Esophagus muscularis mucosa (tissue), 4 donors: ENCODE measurements at regions not wholly inside any gene's neighbourhood (a gene's known extent, or its start where the extent isn't known, plus 50 kb on each side); places are given as distances from the start of the nearest gene placed in this dataset.

Source experiments
- DNase-seq: peaks from one replicate; pipeline ENCODE4 v3.0.0-alpha.2; 2017; ENCODE audit errors: extremely low spot score
- H3K27ac ChIP-seq, 4 donors: fragments of 200-600 bp; sonication (generic); replicated peaks in 1 of 4; 1 replicate in 3 of 4; 2 replicates in 1 of 4; pipeline ENCODE4 v1.5.1; 2016 to 2019; ENCODE audit warnings: mild to moderate bottlenecking in 1 of 4
- H3K27me3 ChIP-seq, 4 donors: fragments of 200-600 bp; sonication (generic); one replicate each; pipeline versions ENCODE4 v1.5.1 to v1.6.0; 2016 to 2019
- H3K36me3 ChIP-seq, 4 donors: fragments of 200-600 bp; sonication (generic); one replicate each; pipeline ENCODE4 v1.5.1; 2016 to 2019
- H3K4me1 ChIP-seq, 4 donors: fragments of 200-600 bp; sonication (generic); one replicate each; pipeline ENCODE4 v1.5.1; 2016 to 2019
- H3K4me3 ChIP-seq, 4 donors: fragments of 200-600 bp; sonication (generic); 1 replicate in 2 of 4; 2 replicates in 2 of 4; pipeline ENCODE4 v1.5.1; 2016 to 2019; ENCODE audit warnings: mild to moderate bottlenecking in 4 of 4, moderate library complexity in 1 of 4
- H3K9me3 ChIP-seq, 4 donors: fragments of 200-600 bp; sonication (generic); 1 replicate in 3 of 4; 2 replicates in 1 of 4; pipeline ENCODE4 v1.5.1; 2016 to 2019
- EP300 ChIP-seq: sonication (generic); formaldehyde crosslinking; IDR thresholded peaks from one replicate; pipeline ENCODE4 v1.6.1; 2017; ENCODE audit warnings: antibody characterized with exemption
- POLR2A ChIP-seq: fragments of 450-650 bp; IDR thresholded peaks from one replicate; pipeline ENCODE4 v1.6.1; 2017; ENCODE audit warnings: antibody characterized with exemption, moderate library complexity, mild to moderate bottlenecking, low read depth
- POLR2AphosphoS5 ChIP-seq, 2 donors: sonication (generic); formaldehyde crosslinking; IDR thresholded peaks; one replicate each; pipeline ENCODE4 v1.6.1; 2017; ENCODE audit warnings: antibody characterized with exemption in 2 of 2
- WGBS: methylation state at CpG from one replicate; pipeline ENCODE4 v1.1.5; 2018; 5-methylcytosine and 5-hydroxymethylcytosine counted together
- intact Hi-C: fragments of 100-400 bp; cut with DNase I; formaldehyde crosslinking; loops from one replicate; pipeline ENCODE4 v1.15.1; 2023
- TF ChIP-seq, protein P1 (sequence below), 3 experiments: fragments of 200-600 bp in 2 of 3; fragments of 450-650 bp in 1 of 3; sonication (generic) in 2 of 3; IDR thresholded peaks; one replicate each; pipeline ENCODE4 v1.5.1; 2017 to 2019; ENCODE audit warnings: antibody characterized with exemption in 3 of 3, mild to moderate bottlenecking in 2 of 3, moderate library complexity in 1 of 3

DNA sequence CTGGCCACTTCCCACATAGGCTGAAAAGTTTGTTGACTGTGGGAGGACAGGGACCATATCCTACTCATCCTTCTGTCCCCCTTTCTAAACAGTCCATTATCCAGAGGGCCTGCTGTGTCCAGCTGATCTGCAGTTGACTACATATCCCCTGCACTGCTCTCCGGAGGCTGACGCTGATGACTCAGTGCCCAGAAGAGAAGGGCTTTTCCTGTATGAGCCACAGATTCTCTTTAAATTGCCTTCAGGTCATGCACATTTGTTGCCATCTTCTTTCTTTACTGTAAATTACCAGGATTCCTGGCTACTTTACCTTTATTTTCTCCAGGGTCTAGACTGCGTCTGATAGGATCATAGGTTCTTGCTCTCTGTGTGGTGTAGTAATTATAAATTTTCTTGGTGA lies 125.2 kb downstream of the LACC1 start:
- peak; percentile 21 for DNase-seq
- Histone ChIP-seq H3K27me3 (no peaks in the 10 kb centered on the region), H3K36me3 (no peaks in the 10 kb centered on the region), H3K27ac (no peak overlapping the region), H3K4me1 (peaks cover 0 to 15% (median 14%) of the 10 kb centered on the region in 4 donors), H3K4me3 (no peak overlapping the region), H3K9me3 (peaks cover 0 to 8% (median 2%) of the 10 kb centered on the region in 4 donors)
- intact Hi-C loops, result no loop called here
- no peak for TF ChIP-seq EP300
- WGBS, result 74% methylated on average over 3 of the region's 3 CpGs

DNA sequence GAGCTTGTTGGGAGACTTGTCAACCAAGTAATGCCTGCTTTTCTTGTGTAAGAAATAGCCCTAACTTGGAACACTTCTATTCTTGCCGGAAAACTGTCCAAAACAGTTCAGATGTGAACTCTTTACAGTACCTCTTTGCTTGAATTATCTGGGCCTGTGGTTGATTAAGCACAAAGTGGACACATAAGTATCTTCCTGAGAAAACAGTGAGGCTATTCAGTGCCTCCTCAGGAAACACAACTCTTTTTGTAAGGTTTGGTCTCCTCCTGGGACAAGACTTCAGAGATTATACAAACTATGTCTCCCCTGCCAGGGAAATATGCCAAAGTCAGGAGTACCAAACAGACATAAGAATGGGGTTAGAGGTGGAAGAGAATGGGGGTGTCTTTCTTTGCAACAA lies 127.7 kb downstream of the LACC1 start:
- TF ChIP-seq, protein P1, sequence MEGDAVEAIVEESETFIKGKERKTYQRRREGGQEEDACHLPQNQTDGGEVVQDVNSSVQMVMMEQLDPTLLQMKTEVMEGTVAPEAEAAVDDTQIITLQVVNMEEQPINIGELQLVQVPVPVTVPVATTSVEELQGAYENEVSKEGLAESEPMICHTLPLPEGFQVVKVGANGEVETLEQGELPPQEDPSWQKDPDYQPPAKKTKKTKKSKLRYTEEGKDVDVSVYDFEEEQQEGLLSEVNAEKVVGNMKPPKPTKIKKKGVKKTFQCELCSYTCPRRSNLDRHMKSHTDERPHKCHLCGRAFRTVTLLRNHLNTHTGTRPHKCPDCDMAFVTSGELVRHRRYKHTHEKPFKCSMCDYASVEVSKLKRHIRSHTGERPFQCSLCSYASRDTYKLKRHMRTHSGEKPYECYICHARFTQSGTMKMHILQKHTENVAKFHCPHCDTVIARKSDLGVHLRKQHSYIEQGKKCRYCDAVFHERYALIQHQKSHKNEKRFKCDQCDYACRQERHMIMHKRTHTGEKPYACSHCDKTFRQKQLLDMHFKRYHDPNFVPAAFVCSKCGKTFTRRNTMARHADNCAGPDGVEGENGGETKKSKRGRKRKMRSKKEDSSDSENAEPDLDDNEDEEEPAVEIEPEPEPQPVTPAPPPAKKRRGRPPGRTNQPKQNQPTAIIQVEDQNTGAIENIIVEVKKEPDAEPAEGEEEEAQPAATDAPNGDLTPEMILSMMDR (IDR thresholded peaks at IDR 0.05), result no peak
- TF ChIP-seq POLR2A (no peak), EP300 (no peak), POLR2AphosphoS5 (IDR thresholded peaks at IDR 0.05) (no peak)
- no peaks in the 10 kb centered on the region for H3K36me3 ChIP-seq

DNA sequence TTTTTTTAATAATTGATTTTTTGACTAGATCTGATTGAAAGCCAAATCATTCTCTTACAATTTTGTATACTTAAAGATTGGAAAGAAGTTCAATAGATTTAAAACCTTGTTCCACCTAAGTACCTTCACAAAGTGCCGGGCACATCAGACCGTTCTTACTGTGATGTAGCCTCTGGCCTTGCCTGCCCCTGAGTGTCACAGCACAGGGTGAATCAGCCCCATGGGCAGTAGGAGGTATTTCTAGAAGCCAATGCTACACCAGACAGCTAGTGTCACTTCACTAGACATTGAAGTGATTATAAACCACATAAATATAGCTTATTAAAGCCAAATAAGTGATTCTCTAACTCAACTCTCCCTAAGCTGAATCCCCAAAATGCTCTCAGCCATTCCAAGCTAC lies 131.3 kb downstream of the LACC1 start:
- Histone ChIP-seq H3K27ac (no peak overlapping the region), H3K4me1 (peaks cover 18 to 40% (median 34%) of the 10 kb centered on the region in 4 donors), H3K27me3 (no peaks in the 10 kb centered on the region), H3K36me3 (no peaks in the 10 kb centered on the region), H3K9me3 (peaks cover 0 to 8% (median 2%) of the 10 kb centered on the region in 4 donors), H3K4me3 (no peak overlapping the region)
- 100% methylated on average over 2 of the region's 2 CpGs for WGBS
- no peak for TF ChIP-seq POLR2AphosphoS5 (IDR thresholded peaks at IDR 0.05)
- TF ChIP-seq, protein P1 (IDR thresholded peaks at IDR 0.05), result no peak
- TF ChIP-seq POLR2A, result no peak
- no peak for DNase-seq
- intact Hi-C loops, result no loop called here

More for the DNA sequence above, 127.7 kb downstream of the LACC1 start:
- H3K9me3 ChIP-seq, result peaks cover 0 to 8% (median 2%) of the 10 kb centered on the region in 4 donors
- no peaks in the 10 kb centered on the region for H3K27me3 ChIP-seq
- 75% methylated on average over 1 of the region's 1 CpG for WGBS
- H3K4me1 ChIP-seq, result peaks cover 0 to 15% (median 14%) of the 10 kb centered on the region in 4 donors
- H3K4me3 ChIP-seq, result no peak overlapping the region
- no peak overlapping the region for H3K27ac ChIP-seq
- intact Hi-C loops, result no loop called here
- no peak for DNase-seq

DNA sequence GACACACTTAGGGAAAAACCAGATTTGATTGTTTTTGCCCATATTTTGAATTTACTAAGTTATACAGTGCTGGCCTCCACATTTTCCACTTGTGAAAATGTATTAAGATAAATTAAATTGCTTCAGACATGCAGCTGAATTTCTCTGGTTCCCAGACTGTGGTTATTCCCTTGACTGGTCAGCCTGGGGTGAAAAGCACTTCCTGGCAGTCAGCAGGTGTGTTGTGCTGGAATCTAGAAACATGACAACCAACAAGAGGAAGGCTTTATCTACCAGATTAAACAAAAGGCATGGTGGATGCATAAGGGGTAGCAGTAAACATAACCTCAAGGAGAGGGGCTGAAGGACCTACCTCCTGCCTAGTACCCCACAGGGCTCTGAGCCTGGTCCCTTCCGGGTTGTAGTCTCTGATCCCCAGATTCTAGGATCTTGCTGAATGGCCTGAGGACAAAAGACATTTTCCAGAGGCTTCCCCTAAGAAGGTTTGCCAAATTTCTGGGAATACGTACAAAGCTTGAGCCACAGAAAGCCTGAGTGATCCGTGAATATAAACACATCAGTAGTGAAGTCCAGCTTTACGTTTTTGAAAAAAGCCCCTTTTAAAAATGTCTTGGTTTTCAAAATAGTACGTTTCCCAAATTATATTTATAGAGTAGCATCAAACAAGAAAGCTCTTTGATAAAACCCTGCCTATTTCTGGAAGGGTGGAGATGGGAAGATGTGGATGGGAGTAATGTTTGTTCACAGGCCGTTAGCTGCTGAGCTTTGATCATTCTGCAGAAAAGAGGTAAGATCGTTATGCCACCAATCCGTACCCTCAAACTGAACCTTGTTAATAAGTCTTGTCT lies 133.4 kb downstream of the LACC1 start:
- H3K27ac ChIP-seq, result peak overlapping the region; percentile 13 to 65 (median 40)
- intact Hi-C loops, result no loop called here
- H3K9me3 ChIP-seq, result no peaks in the 10 kb centered on the region
- H3K27me3 ChIP-seq, result no peaks in the 10 kb centered on the region
- H3K4me3 ChIP-seq, result no peak overlapping the region
- no peak for DNase-seq
- peaks cover 21 to 30% (median 25%) of the 10 kb centered on the region in 4 donors for H3K4me1 ChIP-seq
- no peak for TF ChIP-seq EP300
- TF ChIP-seq POLR2AphosphoS5 (IDR thresholded peaks at IDR 0.05), result no peak
- TF ChIP-seq POLR2A, result no peak
- TF ChIP-seq, protein P1 (IDR thresholded peaks at IDR 0.05), result no peak
- no peaks in the 10 kb centered on the region for H3K36me3 ChIP-seq
- 36% methylated on average over 8 of the region's 8 CpGs for WGBS

DNA sequence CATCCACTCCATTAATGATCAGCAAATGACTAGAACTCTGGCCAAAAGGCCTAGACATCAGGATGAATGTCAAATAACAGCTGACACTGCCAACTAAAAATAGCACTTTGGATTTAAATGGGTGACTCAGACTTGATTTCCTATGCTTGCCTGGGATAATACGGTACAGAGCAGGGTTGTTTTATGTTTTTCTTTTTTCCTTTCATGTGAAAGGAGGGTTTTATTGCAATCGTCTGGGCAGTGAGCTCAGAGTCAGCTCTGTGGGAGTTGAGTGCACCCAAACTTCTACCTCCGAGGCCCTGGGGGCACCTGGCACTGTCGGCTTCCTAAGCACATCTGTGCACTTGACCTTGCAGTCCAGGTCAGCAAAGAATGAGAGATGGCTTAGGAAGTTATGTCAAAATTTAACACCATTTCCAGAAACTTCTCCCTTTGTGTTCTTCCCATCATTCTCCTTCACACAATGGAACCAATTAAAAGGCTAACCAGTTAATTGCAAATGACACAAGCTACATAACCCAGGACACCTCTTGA lies 134.1 kb downstream of the LACC1 start:
- H3K9me3 ChIP-seq, result no peaks in the 10 kb centered on the region
- whole genome bisulfite sequencing, result 17% methylated on average over 4 of the region's 4 CpGs
- no peak for TF ChIP-seq POLR2A
- TF ChIP-seq, protein P1 (IDR thresholded peaks at IDR 0.05), result no peak
- peak in 1 of 2 donors; percentile 23 for TF ChIP-seq POLR2AphosphoS5 (IDR thresholded peaks at IDR 0.05)
- TF ChIP-seq EP300, result no peak
- no peak overlapping the region for H3K4me3 ChIP-seq
- DNase-seq, result no peak
- peaks cover 20 to 33% (median 29%) of the 10 kb centered on the region in 4 donors for H3K4me1 ChIP-seq
- H3K36me3 ChIP-seq, result no peaks in the 10 kb centered on the region
- H3K27ac ChIP-seq, result peak overlapping the region; percentile 13 to 65 (median 40)
- intact Hi-C loops, result no loop called here
- H3K27me3 ChIP-seq, result no peaks in the 10 kb centered on the region
